H4 (cell line): ENCODE measurements at regions not wholly inside any gene's neighbourhood (a gene's known extent, or its start where the extent isn't known, plus 50 kb on each side); places are given as distances from the start of the nearest gene placed in this dataset.
A peak's percentile ranks its signal among the peaks of the same experiment; 100 is the strongest.

Experiments
- DNase-seq: peaks from one replicate; pipeline ENCODE4 v3.0.0-alpha.2; 2015; ENCODE audit warnings: low spot score

DNA sequence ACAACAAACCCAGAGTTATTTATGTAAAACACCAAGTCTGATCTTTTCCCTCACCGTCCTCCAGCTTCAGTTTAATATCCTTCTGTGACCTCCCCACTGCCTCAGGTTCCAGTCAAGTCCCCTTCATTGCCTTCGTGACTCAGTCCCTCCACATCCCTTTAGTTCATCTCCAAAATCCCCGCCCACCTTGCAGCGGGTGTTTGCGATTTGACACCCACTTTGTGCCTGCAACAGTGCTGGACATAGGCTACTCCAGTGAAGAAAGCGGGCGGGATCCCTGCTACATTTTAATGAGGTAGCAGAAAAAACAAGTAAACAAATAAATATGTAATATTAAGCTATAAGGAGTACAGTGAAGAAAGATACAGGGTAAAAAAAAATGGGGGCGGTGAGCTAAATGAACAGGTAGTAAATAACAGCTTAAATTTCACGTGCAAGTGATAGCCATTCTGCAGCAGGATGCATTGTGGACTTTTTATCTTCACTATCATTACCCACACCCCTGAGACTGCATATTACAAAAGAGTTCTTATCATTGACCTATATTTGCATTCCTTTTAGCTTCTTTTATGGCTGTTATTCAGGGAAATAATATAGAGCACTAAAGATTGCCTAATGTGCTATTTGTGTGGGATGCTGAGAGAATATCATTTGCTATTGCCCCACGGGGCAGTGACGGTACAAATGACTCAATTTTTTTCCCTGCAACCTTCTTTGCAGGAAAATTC, 222.8 kb upstream of the NUDT4 start:
- no peak for DNase-seq

- DNase-seq, result no peak
These were observed 221.5 kb upstream of the NUDT4 start for GRCh38 chr12:93156086-93156716.

- no peak for DNase-seq
These were observed 220.4 kb upstream of the NUDT4 start for GRCh38 chr12:93157279-93157678.

GRCh38 chr12:93158065-93158843, 219.5 kb upstream of the NUDT4 start:
- no peak for DNase-seq

DNA sequence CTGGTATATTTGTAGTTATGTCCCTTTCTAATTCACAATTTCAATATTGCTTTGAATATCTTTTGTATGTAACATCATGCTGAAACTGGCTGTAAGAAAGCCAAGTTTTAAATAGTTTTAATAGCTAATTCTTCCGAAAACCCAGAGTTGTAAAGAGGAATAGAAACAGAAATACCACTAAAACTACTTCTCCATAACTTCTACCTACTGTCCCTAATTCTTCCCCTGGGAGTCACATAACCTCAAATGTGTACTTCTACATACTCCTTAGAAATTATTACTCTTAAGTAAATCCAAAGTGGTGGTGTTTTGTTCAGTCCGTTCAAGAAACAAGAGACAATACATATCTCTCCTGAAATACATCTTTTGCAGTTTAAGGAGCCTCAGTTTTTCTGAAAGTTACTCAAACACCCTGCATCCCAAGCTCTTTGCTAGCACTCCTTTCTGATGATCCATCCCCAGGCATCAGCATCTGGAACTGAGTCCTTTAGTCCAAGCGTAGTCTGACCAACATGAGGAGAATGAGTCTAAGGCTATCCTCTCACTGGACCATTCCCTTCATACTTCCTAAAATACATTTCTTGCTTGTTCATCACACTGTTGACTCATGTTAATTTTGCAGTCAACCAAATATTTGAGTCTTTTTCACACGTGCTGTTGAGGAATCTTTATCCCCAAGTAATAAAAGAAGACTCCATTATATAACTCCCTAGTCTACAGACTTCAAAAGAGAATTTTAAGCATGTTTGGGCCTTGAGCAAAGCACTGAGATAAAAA, 214.3 kb upstream of the NUDT4 start:
- no peak for DNase-seq

- DNase-seq, result no peak
These were observed 213.4 kb upstream of the NUDT4 start for GRCh38 chr12:93164103-93164880.

DNA sequence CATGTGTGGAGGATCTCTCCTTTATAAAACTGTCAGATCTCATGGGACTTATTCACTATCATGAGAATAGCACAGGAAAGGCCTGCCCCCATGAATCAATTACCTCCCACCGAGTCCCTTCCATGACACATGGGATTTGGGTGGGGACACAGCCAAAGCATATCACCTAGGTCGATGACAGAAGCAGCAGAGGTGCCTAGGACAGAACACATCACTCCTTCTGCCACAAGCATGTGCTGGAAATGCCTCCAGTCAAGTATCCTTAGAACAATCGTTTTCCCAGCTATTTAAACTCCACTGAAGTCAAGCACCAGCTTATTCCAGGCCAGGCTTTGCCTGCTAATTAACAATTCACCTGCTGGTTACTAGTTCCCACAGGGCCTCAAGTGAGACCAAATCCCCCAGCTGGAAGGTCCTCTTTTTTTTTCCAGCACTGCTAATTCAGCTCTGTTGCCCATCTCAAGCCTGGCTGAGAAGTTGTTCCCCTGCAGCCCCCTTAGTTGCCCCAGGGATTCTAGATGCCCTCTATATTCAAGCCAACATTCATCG, 212.3 kb upstream of the NUDT4 start:
- no peak for DNase-seq

GRCh38 chr12:93166541-93167307, 211.0 kb upstream of the NUDT4 start:
- no peak for DNase-seq

DNA sequence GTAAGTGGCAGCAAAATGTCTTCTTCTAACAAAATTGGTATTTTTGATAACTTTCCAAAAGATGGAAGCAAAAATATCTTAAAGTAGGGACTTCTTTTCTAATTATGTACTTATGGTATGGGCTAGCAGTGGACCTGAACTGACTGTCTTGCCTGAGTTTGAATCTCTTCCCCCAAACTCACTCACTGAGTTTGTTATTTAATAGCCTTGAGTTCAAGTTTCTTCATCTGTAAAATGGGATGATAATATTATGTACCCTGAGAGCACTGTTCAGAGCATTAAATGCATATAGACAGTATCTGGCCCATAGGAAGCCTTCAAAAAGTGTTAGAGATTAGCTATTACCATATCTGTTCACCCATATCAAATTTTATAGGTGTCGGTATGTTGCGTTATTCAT, 210.4 kb upstream of the NUDT4 start:
- no peak for DNase-seq

DNA sequence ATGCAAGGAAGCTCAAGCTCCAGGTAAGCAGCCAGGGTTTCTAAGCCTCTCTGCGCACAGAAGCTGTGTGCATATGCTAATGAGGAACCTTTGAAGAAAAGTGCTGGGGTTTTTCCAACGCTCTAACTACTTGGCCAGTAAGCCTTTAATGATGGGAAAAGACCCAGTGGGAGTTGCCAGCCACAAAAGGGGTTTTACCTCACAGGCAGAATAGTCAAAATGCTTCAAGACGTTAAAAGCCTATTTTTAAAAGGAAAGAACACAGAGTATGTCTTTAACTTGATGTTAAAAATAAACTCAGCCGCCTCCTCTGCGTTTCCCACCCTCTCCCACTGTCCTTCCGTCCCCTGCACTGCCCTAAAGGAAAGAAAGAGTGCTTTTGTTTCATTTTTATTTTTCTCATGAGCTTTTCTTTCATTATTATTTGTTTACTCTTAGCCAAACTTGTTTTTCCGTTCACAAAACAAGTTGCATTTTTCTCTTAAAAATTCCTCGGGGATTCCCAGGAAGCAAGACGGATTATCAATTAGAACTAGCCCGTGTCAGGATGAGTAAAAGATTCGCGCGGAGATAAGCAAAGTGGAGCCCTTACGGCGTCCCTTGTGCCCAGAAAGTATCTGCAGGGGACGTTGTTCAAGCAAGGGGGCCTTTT, 209.8 kb upstream of the NUDT4 start:
- no peak for DNase-seq

GRCh38 chr12:93168751-93169150, 209.0 kb upstream of the NUDT4 start:
- DNase-seq, result no peak

- DNase-seq, result no peak
These were observed 208.2 kb upstream of the NUDT4 start for GRCh38 chr12:93169536-93169935.

DNA sequence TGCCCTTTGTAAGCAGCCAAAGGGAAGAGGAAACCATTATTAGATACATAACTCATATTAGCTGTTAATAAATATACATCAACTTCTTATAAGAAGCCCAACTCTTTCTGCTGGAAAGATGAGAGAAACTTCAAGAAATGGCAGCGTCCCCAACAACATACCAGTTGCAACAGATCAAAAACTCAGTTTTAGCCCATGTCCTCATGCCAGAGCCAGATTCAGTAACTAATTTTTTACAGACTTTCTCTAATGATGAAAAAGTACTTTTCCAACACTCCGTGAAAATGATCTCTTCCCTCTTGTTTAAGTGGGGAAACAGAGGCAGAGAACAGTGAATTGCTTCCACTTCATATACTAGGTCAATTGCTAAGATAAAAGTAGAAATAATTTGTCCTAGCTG, 206.8 kb upstream of the NUDT4 start:
- no peak for DNase-seq

DNA sequence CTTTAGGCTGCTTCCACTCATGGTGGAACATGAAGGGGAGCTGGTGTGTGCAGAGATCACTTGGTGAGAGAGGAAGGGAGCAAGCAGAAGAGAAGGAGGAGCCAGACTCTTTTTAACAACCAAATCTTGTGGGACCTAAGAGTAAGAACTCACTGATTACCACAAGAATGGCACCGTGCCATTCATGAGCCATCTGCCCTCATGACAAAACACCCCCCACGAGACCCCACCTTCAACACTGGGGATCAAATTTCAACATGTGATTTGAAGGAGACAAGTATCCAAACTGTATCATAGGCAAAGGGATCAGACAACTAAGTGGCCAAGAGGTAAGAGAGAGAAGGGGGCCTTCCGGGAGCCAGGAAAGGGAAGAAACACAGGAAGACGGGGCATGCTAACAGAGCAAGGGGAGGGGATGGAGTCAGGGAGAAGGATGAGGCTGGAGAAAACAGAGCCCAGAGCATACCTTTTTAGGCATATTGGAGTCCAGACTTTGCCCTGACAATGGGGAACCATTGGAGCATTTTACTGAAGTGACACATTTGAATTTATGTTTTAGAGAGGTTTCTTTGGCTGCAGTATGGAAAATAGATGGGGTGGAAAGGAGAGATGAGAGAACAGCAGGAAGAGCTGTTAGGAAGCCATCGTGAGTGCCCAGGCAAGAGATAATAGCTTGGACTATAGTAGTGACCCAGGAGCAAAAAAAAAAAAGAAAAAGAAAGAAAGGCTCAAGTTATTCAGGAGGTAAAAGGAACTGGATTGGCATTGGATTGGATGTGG, 204.4 kb upstream of the NUDT4 start:
- peak; percentile 13 for DNase-seq

GRCh38 chr12:93174048-93174447, 203.7 kb upstream of the NUDT4 start:
- DNase-seq, result peak; percentile 9

DNA sequence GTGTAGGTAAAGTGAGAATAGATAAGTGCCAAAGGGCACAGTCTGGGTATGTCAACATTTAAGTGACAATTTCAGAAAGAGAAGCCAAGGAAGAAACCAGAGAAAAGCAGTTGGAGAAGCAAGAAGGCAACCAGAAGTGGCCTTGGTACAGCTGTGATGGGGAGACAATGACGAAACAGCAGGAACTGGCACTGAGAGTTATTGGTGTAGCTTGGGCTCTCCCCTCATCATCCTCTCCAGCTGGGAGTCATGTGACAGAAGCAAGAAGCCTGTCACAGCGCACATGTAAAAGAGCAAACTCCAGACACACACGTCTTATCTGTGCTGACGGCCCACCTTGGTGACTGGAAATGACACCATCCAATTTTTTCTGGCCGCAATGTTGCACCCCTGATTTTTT, 203.3 kb upstream of the NUDT4 start:
- no peak for DNase-seq

DNA sequence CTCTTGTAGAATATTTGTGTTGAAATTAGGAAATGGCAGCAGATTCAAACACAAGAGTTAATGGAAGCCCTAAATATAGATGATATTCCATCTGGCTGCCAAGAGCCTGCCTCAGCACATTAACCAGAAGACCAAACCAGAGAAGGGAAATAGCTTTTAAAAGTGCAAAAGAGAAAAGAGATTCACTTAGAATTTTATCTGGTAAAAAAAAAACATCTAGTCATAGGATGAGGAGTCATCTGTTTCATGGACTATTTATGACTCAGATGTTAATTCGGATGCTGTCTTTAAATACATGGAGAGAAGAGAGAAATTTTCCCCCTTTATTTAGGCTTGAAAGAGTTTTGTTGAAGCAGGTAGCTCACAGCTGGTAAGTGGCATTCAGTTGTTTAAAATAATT, 201.6 kb upstream of the NUDT4 start:
- no peak for DNase-seq

DNA sequence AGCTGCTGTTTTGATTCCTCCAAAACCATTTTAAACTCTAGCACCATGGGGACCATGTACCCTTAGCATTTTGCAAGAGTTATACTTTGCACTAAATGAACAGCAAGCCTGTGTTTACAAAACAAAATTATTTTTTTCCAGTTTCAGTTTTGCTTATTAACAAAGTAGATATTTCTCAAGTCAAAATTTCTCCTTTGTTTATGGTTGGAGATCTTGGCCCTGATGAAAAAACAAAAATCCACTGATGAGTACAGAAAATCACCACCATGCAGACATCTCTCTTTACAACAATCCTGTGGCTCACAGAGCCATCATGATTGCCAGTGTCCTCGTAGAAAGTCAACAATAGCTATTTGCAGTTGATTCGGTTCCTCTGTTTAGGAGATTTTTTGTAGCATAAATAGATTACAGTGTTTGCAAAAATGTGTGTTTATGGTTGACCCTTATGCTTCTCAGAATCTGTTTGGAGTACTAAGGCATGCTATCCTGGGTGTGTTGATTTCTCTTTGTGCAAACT, 201.1 kb upstream of the NUDT4 start:
- DNase-seq, result no peak
